ENCODE measurements at regions not wholly inside any gene's neighbourhood (a gene's known extent, or its start where the extent isn't known, plus 50 kb on each side); places are given as distances from the start of the nearest gene placed in this dataset.

DNA sequence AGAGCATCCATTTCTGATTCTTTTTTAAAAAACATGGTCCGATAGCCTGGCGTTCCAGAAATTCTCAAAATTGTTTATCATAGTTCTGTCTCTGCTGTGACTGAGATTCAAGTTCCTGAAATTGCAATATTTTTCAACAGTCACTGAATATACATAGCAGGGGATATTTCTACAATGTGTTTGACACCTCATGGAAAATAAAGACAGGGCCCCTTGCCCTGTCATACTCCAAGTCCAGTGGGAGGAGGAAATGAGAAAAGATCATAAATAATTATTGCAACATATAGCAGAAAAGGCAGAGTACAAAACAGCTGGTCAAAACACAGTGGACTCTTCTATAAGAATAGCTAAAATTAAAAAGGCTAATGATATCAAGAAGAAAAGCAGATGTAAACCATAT lies 234.8 kb upstream of the SPTLC3 start:
- no peak for DNase-seq (ENCODE audit: low read depth)
- H3K4me3 ChIP-seq (ENCODE audit: low read depth, low read length) = no peak overlapping the region
- TF ChIP-seq CTCF (IDR thresholded peaks at IDR 0.05; ENCODE audit: insufficient read depth, low read depth, low read length, missing control alignments) = no peak

DNA sequence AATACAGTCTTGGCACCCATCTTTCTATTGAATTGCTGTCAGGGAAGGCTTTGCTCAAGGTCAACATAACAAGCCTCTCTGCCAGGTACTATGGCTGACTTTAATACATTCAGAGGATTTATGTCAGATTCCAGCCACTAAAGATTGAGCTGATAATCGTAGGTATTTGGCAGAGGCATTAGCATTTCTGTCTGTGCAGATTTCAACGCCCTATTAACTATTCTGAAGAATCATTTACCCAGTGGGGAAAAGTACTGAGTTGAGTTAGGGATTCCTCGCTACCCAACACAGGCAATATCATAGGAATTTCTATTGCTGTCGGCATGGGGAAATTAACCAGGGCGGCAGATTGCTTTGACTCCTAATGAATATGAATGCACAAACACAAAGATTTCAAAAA lies 233.7 kb upstream of the SPTLC3 start:
- no peak overlapping the region for H3K4me3 ChIP-seq (ENCODE audit: low read depth, low read length)
- TF ChIP-seq CTCF (IDR thresholded peaks at IDR 0.05; ENCODE audit: insufficient read depth, low read depth, low read length, missing control alignments) = no peak
- no peak for DNase-seq (ENCODE audit: low read depth)

DNA sequence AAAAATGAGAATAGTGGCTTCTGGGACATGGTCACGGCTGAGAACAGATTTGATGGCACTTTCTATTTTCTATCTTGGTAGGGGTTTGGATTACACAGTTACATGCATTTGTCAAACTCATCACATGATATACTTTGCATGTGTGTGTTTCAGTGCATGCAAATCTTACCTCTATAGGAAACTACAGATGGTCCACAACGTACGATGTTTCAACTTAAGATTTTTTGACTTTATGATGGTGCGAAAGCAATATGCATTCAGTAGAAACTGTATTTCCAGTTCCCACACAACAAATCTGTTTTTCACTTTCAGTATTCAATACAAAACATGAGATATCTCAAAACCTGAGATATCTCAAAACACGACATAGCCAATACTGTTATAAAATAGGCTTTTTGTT lies 231.8 kb upstream of the SPTLC3 start:
- TF ChIP-seq CTCF (IDR thresholded peaks at IDR 0.05; ENCODE audit: insufficient read depth, low read depth, low read length, missing control alignments) = no peak
- no peak for DNase-seq (ENCODE audit: low read depth)
- H3K4me3 ChIP-seq (ENCODE audit: low read depth, low read length) = no peak overlapping the region

DNA sequence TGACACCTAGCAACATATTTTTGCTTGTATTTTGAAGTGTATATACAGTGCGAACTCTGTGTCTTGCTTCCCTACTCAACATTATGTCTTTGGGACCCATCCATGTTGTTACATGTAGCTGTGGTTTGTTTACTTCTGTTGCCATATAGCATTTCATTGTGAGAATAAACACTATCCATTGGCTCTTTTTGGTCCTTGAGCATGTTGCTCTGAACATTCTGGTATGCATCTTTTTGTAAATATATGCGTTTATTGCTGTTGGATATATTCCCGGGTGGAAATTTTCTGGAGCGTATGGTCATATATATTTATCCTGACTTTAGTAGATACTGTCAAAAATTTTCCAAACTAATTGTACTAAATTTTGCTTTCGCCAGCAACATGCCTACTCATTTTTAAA lies 222.5 kb upstream of the SPTLC3 start:
- TF ChIP-seq CTCF (IDR thresholded peaks at IDR 0.05; ENCODE audit: insufficient read depth, low read depth, low read length, missing control alignments) = no peak
- no peak for DNase-seq (ENCODE audit: low read depth)

GRCh38 chr20:12788632-12789299 lies 220.0 kb upstream of the SPTLC3 start:
- no peak for DNase-seq (ENCODE audit: low read depth)
- no peak overlapping the region for H3K4me3 ChIP-seq (ENCODE audit: low read depth, low read length)
- no peak for TF ChIP-seq CTCF (IDR thresholded peaks at IDR 0.05; ENCODE audit: insufficient read depth, low read depth, low read length, missing control alignments)

More for the DNA sequence above, 222.5 kb upstream of the SPTLC3 start:
- H3K4me3 ChIP-seq (ENCODE audit: low read depth, low read length) = no peak overlapping the region

DNA sequence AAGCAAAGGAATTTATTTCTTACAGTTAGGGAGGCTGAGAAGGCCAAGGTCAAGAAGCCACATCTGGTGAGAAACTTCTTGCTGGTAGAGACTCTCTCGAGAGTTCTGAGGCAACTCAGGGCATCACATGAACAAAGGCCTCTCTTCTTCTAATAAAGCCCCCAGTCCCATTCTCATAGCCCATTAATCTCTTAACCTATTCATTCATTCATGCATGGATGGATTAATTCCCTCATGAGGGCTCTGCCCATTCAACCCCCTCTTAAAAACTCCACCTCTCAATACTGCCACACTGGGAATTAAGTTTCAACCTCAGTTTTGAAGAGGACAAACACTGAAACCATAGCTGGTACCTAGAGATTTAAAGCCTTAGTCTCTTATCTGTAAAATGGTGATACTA lies 217.9 kb upstream of the SPTLC3 start:
- no peak overlapping the region for H3K4me3 ChIP-seq (ENCODE audit: low read depth, low read length)
- no peak for DNase-seq (ENCODE audit: low read depth)
- no peak for TF ChIP-seq CTCF (IDR thresholded peaks at IDR 0.05; ENCODE audit: insufficient read depth, low read depth, low read length, missing control alignments)

DNA sequence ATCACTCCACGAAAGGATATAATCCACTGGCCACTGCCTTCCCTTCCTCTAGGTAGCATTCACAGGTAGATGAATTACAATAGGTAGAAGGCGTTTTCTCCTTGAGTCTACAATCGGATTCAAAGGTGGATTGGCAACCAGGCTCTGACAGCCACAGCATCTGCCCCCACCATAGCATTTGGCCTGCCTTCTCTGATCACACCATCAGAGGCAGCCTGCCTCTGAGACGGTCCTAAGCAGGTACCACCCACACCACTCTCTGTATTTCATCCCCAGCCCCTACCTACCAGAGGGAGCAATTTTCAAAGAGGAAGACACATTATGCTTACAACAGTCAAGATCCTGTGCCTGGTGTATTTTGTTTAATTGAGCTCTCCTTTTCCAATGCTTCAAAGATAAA lies 210.5 kb upstream of the SPTLC3 start:
- no peak overlapping the region for H3K4me3 ChIP-seq (ENCODE audit: low read depth, low read length)
- no peak for DNase-seq (ENCODE audit: low read depth)
- TF ChIP-seq CTCF (IDR thresholded peaks at IDR 0.05; ENCODE audit: insufficient read depth, low read depth, low read length, missing control alignments) = no peak
